ENCODE measurements at regions not wholly inside any gene's neighbourhood (a gene's known extent, or its start where the extent isn't known, plus 50 kb on each side); places are given as distances from the start of the nearest gene placed in this dataset.

DNA sequence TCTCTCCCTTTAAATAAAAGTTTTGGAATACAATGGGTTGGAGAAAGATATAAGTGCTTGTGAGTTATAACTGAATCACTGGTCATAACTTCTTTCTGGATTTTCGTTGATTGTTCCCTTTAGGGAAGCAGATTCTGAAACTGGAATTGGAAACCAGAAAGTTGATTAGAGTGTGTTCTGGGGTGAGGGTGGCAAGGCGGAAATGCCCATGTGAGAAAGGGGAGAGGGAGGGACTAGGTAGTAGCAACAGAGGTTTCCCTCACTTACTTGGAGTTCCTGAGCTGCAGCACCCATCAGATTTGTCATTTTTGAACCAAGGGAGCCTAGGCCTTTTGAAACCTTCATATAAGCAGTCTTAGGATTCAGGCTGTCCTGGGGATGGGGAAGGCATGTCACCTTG is 453.4 kb downstream of the KCNJ3 start:
- DNase-seq (ENCODE audit: low read depth), result no peak

DNA sequence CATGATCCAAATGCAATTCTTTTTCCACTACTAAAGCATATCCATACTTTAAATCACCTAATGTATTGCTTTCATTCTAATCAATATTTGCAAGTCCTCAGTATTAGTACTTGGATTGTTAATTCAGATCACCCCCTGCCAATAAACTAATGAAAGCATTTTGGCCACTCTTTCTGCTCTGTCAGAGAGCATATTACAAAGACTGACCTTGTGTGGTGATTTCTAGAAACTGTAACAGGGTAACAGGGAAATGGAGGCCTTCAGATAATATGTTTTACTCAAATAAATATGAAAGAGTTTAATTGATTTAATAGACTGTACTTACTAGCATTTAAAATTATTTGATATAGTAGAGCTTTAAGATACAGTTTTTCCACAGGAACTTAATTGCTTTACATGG is 453.0 kb downstream of the KCNJ3 start:
- DNase-seq (ENCODE audit: low read depth), result no peak

DNA sequence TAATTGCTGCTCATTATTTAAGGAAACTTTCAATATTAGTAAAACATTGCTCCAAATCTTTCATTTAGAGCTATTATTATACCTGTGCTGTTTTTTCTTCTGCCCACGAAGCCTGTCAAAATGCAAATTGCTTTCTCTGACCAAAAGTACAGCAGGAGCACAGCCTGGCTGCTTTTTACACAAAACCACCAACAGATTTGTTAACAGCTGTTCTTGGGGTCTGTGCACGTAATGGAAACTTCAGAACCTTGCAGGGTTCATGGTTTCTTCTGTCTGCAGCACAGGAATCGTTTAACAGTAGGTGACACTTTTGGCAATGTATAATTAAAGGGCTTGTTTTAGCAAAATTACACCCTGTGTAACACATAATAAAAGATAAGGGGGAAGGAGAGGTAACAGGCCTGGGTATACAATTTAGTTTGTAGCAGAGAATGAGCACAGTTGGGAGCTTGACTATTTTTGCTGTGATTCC is 447.3 kb downstream of the KCNJ3 start:
- DNase-seq (ENCODE audit: low read depth), result no peak

DNA sequence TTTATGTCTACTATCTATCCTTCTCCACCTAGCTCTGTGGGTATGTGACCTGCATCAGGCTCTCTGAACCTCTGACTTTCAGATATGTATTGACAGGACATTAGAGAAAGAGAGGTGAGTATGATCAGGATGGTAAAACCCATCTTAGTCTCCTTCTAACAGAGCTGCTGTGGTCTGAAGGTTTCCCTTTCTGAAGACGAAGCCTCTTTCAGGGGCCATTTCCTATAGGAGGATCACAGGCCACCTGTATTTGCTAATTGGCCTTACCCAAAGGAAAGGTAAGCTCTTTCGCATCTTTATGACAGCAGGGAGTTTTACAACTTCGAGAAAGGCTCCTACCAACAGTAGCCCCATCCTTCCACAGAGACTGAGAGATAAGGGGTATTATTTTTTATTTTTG is 442.9 kb downstream of the KCNJ3 start:
- DNase-seq (ENCODE audit: low read depth), result no peak

DNA sequence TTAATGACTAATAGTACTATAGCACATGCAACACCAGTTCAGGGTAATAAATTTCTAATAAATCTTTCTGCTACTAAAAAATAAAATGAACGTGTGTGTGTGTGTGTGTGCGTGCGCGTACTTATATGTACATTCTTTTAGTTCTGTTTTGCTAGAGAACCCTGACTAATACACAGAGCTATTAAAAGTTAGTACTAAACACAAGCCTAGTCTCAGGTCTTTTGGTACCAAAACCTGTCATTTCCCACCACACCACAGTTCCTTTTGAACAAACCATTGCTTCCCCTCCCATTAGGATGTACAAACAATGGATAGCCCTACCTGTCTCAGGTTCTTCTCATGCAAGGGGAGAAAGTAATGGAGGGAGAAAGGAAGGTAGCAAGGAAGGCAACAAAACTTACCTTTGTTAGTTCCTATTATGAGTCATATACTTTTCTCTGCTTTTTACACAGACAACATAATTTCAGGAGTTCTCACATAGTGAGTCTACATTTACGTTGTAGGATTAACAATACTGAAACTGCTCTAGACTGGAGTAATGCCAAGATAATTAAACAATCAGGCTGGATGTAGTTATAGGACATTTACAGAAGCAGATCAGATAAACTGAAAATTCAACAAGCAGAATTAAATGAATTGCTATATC is 427.2 kb downstream of the KCNJ3 start:
- DNase-seq (ENCODE audit: low read depth), result no peak

DNA sequence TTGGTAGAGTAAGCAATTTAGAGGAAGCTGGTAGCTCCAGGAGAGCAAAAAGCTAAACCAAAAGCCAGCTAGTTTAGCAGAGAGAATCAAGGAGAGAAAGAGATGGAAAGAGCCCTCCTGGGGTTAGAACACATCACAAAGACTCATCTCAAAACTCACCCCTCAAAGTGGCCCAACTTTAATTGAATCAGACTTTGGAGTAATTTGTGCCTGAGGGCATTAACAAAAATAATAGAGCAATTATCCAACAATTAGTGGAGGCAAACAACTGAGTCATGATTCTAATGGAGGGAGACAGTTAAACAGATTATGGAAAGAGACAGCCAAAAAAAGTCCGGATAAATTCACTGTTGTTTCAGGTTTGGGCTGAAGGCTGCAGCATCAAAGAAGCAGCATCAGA is 417.4 kb downstream of the KCNJ3 start:
- no peak for DNase-seq (ENCODE audit: low read depth)

DNA sequence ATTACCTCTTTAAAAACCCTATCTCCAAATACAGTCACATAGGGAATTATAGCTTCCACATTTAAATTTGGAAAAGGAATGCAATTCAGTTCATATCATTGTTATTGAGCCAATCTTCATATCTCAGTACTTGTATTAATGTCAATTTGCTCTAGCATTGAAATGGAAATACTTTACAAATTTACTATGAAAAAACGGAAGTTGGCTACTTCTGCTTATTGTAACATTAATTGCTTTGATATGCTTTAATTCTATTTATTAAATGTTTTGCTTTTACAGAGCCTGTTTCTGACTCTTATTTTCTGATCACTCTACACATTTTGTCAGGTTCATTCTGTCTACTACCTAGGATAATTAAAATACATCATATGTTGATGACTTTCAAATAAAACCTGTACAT is 412.6 kb downstream of the KCNJ3 start:
- DNase-seq (ENCODE audit: low read depth), result no peak

DNA sequence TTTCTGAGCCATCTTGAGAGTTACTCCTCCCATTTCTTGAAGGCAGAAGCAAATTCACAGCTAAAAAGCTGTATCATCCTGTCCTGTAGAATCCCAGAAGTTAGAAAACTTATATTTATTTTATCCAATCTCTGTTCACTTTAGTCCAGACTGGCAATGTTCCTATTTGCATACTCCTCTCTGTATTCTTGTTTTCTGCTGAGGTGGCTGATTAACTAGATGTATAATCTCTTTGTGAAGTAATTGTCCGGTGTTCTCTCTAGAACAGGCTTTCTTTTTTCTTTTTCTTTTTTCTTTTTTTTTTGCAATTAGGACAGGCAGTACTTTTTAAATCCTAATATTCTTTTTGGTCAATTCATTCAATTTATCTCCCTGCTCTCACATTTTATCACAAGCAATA is 411.0 kb downstream of the KCNJ3 start:
- DNase-seq (ENCODE audit: low read depth), result no peak

DNA sequence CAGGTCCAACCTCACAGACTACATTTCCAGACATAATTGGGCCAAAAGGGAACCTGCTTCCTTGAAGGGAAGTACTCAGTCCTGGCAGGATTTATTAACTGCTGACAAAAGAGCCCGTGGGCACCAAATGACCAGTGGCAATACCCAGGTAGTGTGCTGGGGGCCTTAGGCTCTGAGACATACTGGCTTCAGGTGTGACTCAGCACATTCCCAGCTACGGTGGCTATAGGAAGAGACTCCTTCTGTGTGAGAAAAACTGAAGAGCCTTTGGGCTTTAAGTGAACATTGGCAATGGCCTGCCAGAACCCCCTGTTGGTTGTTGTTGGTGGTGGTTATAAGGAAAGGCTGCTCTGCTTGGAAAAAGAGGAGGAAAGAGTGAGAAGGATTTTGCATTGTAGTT is 401.8 kb downstream of the KCNJ3 start:
- no peak for DNase-seq (ENCODE audit: low read depth)

DNA sequence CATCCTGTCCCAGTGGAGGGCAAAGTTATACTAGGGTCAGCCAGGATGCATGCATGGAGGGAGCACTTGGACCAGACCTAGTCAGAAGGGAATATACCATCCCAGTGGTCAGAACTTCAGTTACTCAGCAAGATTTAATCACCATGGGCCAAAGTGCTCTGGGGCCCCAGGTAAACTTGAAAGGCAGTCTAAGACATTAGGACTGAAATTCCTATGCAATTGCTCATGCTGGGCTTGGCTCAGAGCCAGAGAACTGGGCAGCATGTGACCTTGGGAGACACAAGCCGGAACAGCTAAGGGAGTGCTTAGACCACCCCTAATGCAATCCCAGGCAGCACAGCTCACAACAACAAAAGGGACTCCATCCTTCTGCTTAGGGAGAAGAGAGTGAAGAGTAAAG is 401.3 kb downstream of the KCNJ3 start:
- no peak for DNase-seq (ENCODE audit: low read depth)

DNA sequence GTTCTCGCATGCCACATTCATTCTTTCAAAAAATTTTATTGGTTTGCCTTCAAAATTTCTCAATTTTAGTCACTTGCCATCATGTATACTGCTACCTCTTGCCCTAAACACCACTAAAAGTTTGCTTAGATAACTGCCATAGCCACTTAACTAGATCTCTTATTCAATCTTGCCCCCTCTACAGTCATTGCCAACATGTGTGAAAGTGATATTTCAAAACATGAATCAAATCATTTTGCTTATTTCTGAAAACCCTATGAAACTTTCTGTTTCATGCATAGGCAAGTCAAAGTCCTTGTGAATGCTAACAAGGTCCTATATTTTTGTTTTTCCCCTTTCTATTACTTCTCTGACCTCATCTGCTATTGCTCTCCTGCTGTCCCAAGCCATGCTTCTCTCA is 397.1 kb downstream of the KCNJ3 start:
- no peak for DNase-seq (ENCODE audit: low read depth)

DNA sequence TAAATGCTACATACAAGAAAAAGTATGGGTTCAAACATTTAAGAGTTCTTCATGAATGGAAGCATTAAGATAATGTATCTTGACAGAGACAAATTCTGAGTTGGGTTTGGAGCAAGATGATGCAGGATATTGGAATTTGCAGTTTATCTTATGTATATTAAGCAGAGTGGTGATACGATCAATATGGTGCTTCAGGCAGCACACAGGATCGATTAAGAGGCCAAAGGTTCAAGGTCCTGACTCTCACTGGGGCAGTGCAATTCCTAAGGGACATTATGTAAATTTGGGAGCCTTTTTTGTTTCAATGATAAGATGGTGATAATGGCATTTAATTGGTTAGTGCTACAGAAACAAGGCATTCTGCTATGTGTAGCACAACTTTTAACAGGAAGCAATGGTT is 381.9 kb downstream of the KCNJ3 start:
- DNase-seq (ENCODE audit: low read depth), result no peak

DNA sequence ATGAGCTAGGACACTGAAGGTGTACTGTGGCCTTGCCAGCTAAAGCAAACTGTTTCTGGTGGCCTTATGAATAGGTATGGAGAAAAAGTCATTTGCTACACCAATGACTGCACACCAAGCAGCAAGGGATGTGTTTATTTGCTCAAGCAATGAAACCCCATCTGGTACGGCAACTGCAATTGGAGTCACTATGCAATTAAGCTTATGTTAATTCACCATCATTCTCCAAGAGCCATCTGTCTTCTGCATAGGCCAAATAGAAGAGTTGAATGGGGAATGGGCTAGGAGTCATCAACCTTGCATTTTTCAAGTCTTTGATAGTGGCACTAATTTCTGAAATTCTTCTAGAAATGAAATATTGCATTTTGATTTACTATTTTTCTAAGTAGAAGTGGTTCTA is 372.0 kb downstream of the KCNJ3 start:
- no peak for DNase-seq (ENCODE audit: low read depth)

DNA sequence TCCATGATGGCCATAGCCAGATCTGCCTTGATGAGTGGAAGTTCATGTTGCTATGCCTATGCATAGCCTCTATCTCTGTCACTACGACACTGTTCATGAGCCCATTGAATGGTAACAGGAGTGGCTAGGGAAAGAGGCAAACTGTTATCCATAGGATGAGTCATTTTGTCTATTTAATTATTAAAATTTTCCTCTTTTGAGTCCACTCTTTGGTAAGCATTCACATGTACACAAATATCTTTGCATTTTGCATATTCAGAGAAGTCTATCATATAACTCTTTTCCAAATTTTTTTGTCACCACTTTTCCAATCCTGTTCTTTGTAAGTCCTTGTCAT is 364.4 kb downstream of the KCNJ3 start:
- DNase-seq (ENCODE audit: low read depth), result no peak

DNA sequence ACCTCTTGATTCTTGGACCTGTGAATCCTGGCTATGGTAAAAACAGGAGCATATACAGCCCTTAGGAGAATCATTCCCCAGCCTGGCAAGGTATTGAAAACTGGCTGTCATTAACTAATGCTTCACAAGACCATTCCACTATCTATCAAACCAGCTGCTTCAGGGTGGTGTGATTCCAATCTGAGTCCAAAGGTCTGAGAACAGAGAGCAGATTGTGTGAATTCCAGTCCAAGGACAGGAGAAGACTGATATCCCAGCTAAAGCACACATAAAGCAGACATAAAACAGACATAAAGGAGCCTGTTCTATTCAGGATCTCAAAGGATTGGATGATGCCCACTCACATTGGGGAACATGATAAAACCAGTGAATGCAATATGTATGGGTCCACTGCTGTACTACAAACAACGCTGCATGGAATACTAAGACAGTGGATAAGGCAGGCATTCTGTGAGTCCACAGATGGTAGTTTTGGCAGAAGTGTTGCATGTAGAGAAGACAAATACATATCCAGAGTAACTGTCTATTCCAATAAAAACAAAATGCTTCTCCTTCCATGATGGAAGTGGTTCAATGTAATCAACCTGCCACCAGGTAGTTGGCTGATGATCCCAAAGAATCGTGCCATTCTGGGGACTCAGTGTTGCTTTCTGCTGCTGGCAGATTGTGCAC is 363.9 kb downstream of the KCNJ3 start:
- no peak for DNase-seq (ENCODE audit: low read depth)

DNA sequence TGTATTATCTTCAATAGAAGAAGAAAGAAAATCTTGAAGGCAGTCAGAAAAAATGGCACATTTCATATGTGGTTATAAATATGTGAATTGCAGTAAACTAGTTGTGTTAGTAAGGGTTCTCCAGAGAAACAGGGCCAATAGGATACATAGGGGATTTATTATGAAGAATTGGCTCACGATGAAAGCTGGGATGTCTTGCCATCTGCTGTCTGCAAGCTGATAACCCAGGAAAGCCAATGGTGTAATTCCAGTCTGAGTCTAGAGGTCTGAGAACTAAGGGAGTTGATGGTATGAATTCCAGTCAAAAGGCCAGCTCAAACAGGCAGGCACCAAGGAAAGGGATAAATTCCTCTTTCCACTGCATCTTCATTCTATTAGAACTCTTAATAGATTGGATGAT is 362.4 kb downstream of the KCNJ3 start:
- DNase-seq (ENCODE audit: low read depth), result no peak

DNA sequence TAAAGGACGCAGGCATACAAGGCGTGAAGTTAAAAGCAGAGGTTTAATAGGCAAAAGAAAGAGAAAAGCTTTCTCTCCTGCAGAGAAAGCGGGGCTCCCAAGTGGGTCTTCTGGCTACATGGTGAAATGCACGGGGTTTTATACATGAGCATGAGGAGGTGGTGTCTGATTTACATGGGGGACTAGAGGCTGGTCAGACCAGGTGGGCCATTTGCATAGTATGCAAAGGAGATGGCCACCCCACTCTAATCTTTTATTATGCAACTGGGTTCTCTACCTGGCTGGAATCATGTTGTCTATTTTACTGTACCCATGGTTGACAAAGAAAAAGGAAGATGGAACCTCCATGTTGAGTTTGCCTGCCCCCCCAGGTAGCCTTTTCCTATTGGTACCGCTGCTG is 356.2 kb downstream of the KCNJ3 start:
- no peak for DNase-seq (ENCODE audit: low read depth)

DNA sequence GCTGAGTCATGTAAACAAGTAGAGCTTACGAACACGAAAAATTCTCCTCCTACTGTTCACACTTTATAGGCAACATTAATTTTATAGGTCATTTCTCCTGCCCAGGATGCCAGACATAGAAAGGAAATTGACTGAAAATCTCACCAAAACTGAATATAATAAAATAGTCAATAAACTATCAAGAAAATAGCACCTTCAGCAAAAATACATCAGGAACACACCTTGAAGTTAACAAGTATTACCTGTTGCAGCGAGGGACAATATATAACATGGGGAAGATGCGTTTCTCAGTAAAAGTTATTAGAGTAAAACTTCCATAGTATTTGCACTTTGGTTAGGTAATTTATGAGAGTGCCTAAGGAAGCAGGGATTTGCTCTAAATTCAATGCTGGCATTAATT is 344.6 kb downstream of the KCNJ3 start:
- DNase-seq (ENCODE audit: low read depth), result no peak

DNA sequence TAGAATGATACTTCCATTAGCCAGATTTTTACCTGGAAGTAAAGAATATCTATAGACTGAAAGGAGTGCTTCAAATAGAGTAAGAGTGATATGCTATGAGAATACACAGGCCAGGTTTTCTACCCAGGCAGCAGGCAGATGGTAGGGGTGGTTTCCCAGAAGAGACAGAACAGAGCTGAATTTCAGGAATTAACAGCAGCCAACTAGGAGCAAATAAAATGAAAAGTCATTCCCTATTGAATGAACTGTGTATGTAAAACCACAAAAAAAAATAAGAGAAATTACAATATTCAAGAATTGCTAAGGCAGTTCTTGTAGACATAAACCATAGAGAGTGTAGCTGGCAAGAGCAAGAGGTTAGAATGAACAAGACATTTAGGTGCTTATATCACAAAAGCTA is 336.8 kb downstream of the KCNJ3 start:
- no peak for DNase-seq (ENCODE audit: low read depth)

DNA sequence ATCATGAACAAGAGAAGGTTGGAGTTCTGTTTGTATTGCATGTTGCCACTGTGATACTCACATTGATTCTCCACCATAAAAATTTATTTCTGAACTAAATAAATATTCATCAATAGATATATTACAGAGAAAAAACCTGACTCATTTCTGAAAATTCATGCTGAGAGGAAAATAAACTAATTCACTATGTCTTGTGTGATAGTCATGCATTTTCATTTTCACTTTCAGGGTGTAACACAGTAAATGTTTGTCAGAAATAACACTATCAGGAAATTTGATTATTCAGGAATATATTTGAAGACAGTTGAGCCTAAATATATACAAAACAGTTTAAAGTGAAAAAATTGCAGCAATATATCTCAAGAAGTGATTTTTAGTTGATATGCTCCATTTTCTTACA is 335.2 kb downstream of the KCNJ3 start:
- no peak for DNase-seq (ENCODE audit: low read depth)

DNA sequence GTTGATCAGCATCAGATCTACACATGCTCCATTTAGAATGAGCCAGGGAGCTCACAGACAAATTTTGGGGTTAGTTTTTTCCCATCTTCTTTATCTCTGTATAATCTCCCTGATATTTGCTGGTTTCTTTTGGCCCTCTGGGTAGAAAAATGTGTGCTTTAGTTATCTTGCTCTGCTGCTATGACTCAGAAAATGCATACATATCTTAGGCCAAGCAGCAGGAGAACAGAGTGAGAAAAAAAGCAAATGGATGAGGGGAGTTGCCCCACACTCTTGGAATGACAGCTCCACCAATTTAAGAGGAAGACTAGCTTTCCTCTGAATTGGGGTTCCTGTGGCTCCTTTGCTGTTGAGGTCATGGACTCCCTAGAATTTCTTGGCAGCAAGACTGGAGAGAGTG is 331.8 kb downstream of the KCNJ3 start:
- DNase-seq (ENCODE audit: low read depth), result no peak

DNA sequence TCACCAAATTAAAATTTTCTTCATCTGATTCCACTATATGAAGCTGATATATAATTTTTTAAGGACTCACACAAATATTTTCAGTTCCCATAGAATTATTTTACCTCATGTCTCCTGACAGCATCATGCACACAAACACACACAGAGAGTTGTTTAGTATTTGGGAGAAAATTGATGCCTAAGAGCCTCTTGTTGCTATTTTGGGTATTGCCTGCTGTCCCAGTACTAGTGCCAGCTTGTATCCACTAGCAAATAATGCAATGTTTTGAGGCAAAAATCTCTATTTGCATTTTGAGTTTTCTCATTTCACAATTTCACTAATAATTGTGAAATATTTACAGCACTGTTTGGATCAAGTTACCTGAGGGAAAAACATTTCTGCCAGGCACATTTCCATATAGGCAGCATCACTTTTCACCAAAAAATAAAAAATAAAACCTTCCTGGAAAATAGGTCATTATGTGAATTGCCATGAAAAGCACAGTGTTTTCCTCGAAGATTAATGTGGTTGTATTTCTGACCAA is 328.2 kb downstream of the KCNJ3 start:
- DNase-seq (ENCODE audit: low read depth), result no peak

DNA sequence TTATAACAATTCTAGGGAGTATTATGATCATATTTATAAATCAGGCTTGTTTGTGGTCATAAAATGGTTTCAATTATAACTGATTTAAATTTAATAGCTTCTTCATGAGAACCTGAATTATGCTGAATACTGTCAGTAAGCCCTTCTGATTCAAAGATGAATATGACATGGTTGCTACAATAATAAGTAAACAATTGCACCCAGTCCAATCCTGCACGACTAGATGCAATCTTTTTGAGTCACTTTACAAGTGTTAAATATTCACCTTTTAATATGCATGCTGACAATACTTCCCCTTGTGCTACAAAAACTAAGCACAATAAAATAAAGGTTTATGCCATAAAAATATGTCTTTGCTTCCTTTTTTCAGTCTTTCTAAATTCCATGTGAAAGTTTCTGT is 325.2 kb downstream of the KCNJ3 start:
- DNase-seq (ENCODE audit: low read depth), result no peak

DNA sequence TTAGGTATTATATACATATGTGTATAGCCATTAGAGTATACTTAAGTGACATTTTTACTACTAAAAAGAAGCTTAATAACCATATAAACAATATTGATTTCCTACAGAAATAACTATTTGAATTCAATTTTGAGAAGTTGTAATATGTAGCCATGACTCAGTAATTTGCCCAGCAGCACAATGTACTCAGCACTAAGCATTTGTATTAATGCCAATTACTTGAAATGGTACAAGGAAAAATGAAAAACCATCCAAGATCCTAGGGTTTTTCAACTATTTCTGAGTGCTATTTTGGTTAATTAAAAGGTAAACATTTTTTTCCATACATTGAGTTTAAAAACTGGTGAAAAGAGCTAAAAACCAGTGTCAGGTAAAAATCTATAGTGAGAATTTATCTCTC is 324.0 kb downstream of the KCNJ3 start:
- DNase-seq (ENCODE audit: low read depth), result no peak

Measured in stromal cell of bone marrow (primary cell).